H9 (cell line): ENCODE measurements at regions not wholly inside any gene's neighbourhood (a gene's known extent, or its start where the extent isn't known, plus 50 kb on each side); places are given as distances from the start of the nearest gene placed in this dataset.

ENCODE experiments used
- DNase-seq: peaks from one replicate; pipeline ENCODE4 v3.0.0-alpha.2; 2017
- H2AFZ ChIP-seq: one replicate; pipeline ENCODE4 v1.6.1; 2013; ENCODE audit warnings: mild to moderate bottlenecking, low read length, control low read depth, moderate library complexity
- H2AK5ac ChIP-seq: 2 replicates; pipeline ENCODE4 v1.6.1; 2013; ENCODE audit warnings: low read length, control low read depth, mixed read lengths; ENCODE audit not compliant: insufficient read length
- H2BK120ac ChIP-seq: one replicate; pipeline ENCODE4 v1.6.1; 2013; ENCODE audit warnings: low read depth, mild to moderate bottlenecking, low read length, control low read depth, inconsistent platforms; ENCODE audit not compliant: poor library complexity, severe bottlenecking
- H2BK12ac ChIP-seq: 2 replicates; pipeline ENCODE4 v1.6.1; 2013; ENCODE audit warnings: low read length, control low read depth, mixed read lengths, low read depth; ENCODE audit not compliant: insufficient read length
- H2BK15ac ChIP-seq: 2 replicates; pipeline ENCODE4 v1.6.1; 2013; ENCODE audit warnings: low read depth, low read length, control low read depth
- H2BK20ac ChIP-seq: one replicate; pipeline ENCODE4 v1.6.1; 2013; ENCODE audit warnings: low read depth, mild to moderate bottlenecking, low read length, control low read depth, inconsistent platforms; ENCODE audit not compliant: poor library complexity, severe bottlenecking
- H2BK5ac ChIP-seq: 2 replicates; pipeline ENCODE4 v1.6.1; 2013; ENCODE audit warnings: low read length, control low read depth, mixed read lengths; ENCODE audit not compliant: insufficient read length
- H3K14ac ChIP-seq: 2 replicates; pipeline ENCODE4 v1.6.1; 2013; ENCODE audit warnings: low read length, control low read depth; ENCODE audit not compliant: insufficient read depth
- H3K18ac ChIP-seq: 2 replicates; pipeline ENCODE4 v1.6.1; 2013; ENCODE audit warnings: low read depth, mild to moderate bottlenecking, mixed read lengths, low read length, control low read depth; ENCODE audit not compliant: insufficient read length
- H3K23ac ChIP-seq: 2 replicates; pipeline ENCODE4 v1.6.1; 2013; ENCODE audit warnings: low read length, control low read depth, mixed read lengths, low read depth; ENCODE audit not compliant: insufficient read length
- H3K23me2 ChIP-seq: 2 replicates; pipeline ENCODE4 v1.6.1; 2013; ENCODE audit warnings: low read depth, mild to moderate bottlenecking, mixed read lengths, low read length, control low read depth; ENCODE audit not compliant: insufficient read length, poor library complexity, severe bottlenecking
- H3K27ac ChIP-seq: 2 replicates; pipeline ENCODE4 v1.5.1; 2013; ENCODE audit warnings: low read length, control low read depth, mixed read lengths, low read depth; ENCODE audit not compliant: insufficient read length
- H3K27me3 ChIP-seq: 2 replicates; pipeline ENCODE4 v1.6.1; 2013; ENCODE audit warnings: low read length, control low read depth, inconsistent platforms; ENCODE audit not compliant: insufficient read depth
- H3K4ac ChIP-seq: 2 replicates; pipeline ENCODE4 v1.6.1; 2013; ENCODE audit warnings: low read depth, mild to moderate bottlenecking, control low read depth, inconsistent platforms, low read length, moderate library complexity
- H3K4me1 ChIP-seq: 2 replicates; pipeline ENCODE4 v1.6.1; 2013; ENCODE audit warnings: low read length, control low read depth, inconsistent platforms; ENCODE audit not compliant: insufficient read depth
- H3K4me2 ChIP-seq: 2 replicates; pipeline ENCODE4 v1.6.1; 2013; ENCODE audit warnings: low read length, control low read depth, mixed read lengths; ENCODE audit not compliant: insufficient read length, insufficient read depth
- H3K56ac ChIP-seq: 2 replicates; pipeline ENCODE4 v1.6.1; 2013; ENCODE audit warnings: low read depth, mild to moderate bottlenecking, mixed read lengths, low read length, control low read depth; ENCODE audit not compliant: insufficient read length
- H3K79me1 ChIP-seq: 2 replicates; pipeline ENCODE4 v1.6.1; 2013; ENCODE audit warnings: low read depth, mild to moderate bottlenecking, moderate library complexity, low read length, control low read depth, inconsistent platforms; ENCODE audit not compliant: insufficient read depth, poor library complexity, severe bottlenecking
- H3K79me2 ChIP-seq: 2 replicates; pipeline ENCODE4 v1.6.1; 2013; ENCODE audit warnings: low read length, control low read depth, inconsistent platforms; ENCODE audit not compliant: insufficient read depth
- H3K9ac ChIP-seq: 2 replicates; pipeline ENCODE4 v1.6.1; 2013; ENCODE audit warnings: low read length, control low read depth, mixed read lengths; ENCODE audit not compliant: insufficient read length; ENCODE audit errors: extremely low read depth
- H3K9me3 ChIP-seq: one replicate; pipeline ENCODE4 v1.6.1; 2013; ENCODE audit warnings: low read depth, low read length, inconsistent platforms; ENCODE audit not compliant: control insufficient read depth
- H3T11ph ChIP-seq: one replicate; pipeline ENCODE4 v1.6.1; 2013; ENCODE audit warnings: mild to moderate bottlenecking, low read length, control low read depth, inconsistent platforms
- H4K20me1 ChIP-seq: one replicate; pipeline ENCODE4 v1.6.1; 2013; ENCODE audit not compliant: control insufficient read depth, insufficient read length, insufficient read depth
- H4K5ac ChIP-seq: 2 replicates; pipeline ENCODE4 v1.6.1; 2013; ENCODE audit warnings: low read depth, mild to moderate bottlenecking, mixed read lengths, low read length, control low read depth; ENCODE audit not compliant: insufficient read length
- H4K8ac ChIP-seq: replicated peaks from 2 replicates; pipeline ENCODE4 v1.6.1; 2013; ENCODE audit warnings: low read length, control low read depth, mixed read lengths, low read depth; ENCODE audit not compliant: insufficient read length
- H4K91ac ChIP-seq: 2 replicates; pipeline ENCODE4 v1.6.1; 2013; ENCODE audit warnings: low read depth, mild to moderate bottlenecking, moderate library complexity, mixed read lengths, low read length, control low read depth; ENCODE audit not compliant: insufficient read length
- H3K27ac Mint-ChIP-seq, 3 experiments: 2 replicates in 2 of 3; 3 replicates in 1 of 3; pipeline ENCODE4 v1.8.0; 2020 to 2021; ENCODE audit warnings: mixed read lengths in 3 of 3, mild to moderate bottlenecking in 1 of 3, moderate library complexity in 1 of 3
- H3K27me3 Mint-ChIP-seq: 2 replicates; pipeline ENCODE4 v1.8.0; 2021; ENCODE audit warnings: low read depth, mild to moderate bottlenecking, moderate library complexity, mixed read lengths
- H3K36me3 Mint-ChIP-seq, 3 experiments: 2 replicates in 2 of 3; 3 replicates in 1 of 3; pipeline ENCODE4 v1.8.0; 2020 to 2021; ENCODE audit warnings: low read depth in 3 of 3, mixed read lengths in 3 of 3; ENCODE audit not compliant: insufficient read depth in 1 of 3
- H3K4me1 Mint-ChIP-seq, 2 experiments: 2 replicates each; pipeline ENCODE4 v1.8.0; 2020; ENCODE audit warnings: mixed read lengths in 2 of 2
- H3K4me3 Mint-ChIP-seq, 2 experiments: 2 replicates in 1 of 2; 3 replicates in 1 of 2; pipeline ENCODE4 v1.8.0; 2020 to 2021; ENCODE audit warnings: mild to moderate bottlenecking in 2 of 2, mixed read lengths in 2 of 2, moderate library complexity in 1 of 2
- H3K9me3 Mint-ChIP-seq, 2 experiments: 2 replicates in 1 of 2; 3 replicates in 1 of 2; pipeline ENCODE4 v1.8.0; 2020; ENCODE audit warnings: mild to moderate bottlenecking in 2 of 2, mixed read lengths in 2 of 2, moderate library complexity in 1 of 2
- WGBS: extraction: QIAGEN DNeasy Blood & Tissue Kit; methylation state at CpG from one replicate; pipeline ENCODE4 v1.1.7; 2013; ENCODE audit warnings: missing lambda C conversion rate, low lambda C conversion rate, mixed read lengths; ENCODE audit not compliant: insufficient read length; ENCODE audit errors: extremely low coverage; 5-methylcytosine and 5-hydroxymethylcytosine counted together
- TF ChIP-seq, protein P1 (sequence below): fragments of 200-600 bp; sonication (generic); conservative IDR thresholded peaks from 3 replicates; pipeline ENCODE4 v1.8.0; 2021; ENCODE audit warnings: antibody characterized with exemption, mild to moderate bottlenecking

DNA sequence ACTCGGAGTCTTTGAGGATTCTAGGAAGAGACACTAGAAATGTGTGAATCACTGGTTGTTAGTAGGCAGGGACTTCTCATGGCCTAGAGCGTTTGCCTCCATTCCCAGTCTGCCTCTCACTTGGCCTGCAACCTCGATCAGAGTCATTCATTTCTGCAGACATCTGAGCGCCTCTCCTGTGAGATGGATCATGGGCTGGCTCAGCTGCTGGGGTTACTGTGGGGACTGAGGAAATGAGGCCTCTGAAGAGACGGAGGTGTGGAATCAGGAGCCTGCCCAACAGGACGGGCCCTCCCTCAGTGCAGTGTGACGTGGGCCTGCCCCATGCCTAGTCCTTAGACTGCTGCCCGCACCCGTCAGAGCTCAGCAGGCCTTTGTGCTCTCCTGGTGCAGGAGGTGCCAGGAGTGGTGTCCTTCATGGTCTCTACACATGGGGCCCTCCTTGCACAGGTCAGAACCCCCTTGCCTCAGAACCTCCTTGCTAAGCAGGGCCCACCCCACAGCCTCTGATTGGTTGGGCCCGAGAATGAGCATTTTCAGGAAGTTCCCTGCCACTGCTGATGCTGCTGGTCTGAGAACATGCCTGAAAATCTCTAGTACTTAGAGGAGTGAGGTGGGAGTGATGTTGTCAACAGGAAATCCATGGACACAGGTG is 99.4 kb downstream of the NPIPB11 start:
- Histone ChIP-seq H3K79me1 (no peaks in the 10 kb centered on the region), H3K56ac (no peak overlapping the region), H3K79me2 (no peaks in the 10 kb centered on the region), H3K9me3 (no peaks in the 10 kb centered on the region), H3K27ac (no peak overlapping the region), H2AFZ (no peak overlapping the region), H2BK20ac (no peak overlapping the region), H2BK15ac (no peak overlapping the region), H3K23ac (no peak overlapping the region), H4K5ac (no peak overlapping the region), H2BK5ac (no peak overlapping the region), H3K23me2 (no peaks in the 10 kb centered on the region), H3K14ac (no peak overlapping the region), H3K4me2 (no peak overlapping the region), H3K4me1 (no peaks in the 10 kb centered on the region), H3K18ac (no peak overlapping the region), H3K27me3 (no peaks in the 10 kb centered on the region), H2BK12ac (no peak overlapping the region), H4K20me1 (no peaks in the 10 kb centered on the region), H2AK5ac (no peak overlapping the region), H3K4ac (no peak overlapping the region), H2BK120ac (no peak overlapping the region), H4K91ac (no peak overlapping the region), H3T11ph (no peak overlapping the region), H3K9ac (no peak overlapping the region), H4K8ac (no peak overlapping the region)
- Mint-ChIP-seq H3K36me3 (no peaks in the 10 kb centered on the region), H3K4me3 (no peak overlapping the region), H3K27ac (0 out of 7 replicates have a peak overlapping the region, but pooled peaks of 1 of the 3 experiments have one; percentile 9), H3K27me3 (peaks cover 2% of the 10 kb centered on the region), H3K4me1 (no peaks in the 10 kb centered on the region), H3K9me3 (no peaks in the 10 kb centered on the region)
- WGBS: no CpG with 5 or more reads among the region's 10 CpGs
- TF ChIP-seq, protein P1, sequence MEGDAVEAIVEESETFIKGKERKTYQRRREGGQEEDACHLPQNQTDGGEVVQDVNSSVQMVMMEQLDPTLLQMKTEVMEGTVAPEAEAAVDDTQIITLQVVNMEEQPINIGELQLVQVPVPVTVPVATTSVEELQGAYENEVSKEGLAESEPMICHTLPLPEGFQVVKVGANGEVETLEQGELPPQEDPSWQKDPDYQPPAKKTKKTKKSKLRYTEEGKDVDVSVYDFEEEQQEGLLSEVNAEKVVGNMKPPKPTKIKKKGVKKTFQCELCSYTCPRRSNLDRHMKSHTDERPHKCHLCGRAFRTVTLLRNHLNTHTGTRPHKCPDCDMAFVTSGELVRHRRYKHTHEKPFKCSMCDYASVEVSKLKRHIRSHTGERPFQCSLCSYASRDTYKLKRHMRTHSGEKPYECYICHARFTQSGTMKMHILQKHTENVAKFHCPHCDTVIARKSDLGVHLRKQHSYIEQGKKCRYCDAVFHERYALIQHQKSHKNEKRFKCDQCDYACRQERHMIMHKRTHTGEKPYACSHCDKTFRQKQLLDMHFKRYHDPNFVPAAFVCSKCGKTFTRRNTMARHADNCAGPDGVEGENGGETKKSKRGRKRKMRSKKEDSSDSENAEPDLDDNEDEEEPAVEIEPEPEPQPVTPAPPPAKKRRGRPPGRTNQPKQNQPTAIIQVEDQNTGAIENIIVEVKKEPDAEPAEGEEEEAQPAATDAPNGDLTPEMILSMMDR: no peak
- DNase-seq: no peak
